ENCODE measurements at regions not wholly inside any gene's neighbourhood (a gene's known extent, or its start where the extent isn't known, plus 50 kb on each side); places are given as distances from the start of the nearest gene placed in this dataset.

GRCh38 chr2:34102339-34102738, 503.2 kb upstream of the FAM98A start (continued):
- no peak for TF ChIP-seq KDM4A (IDR thresholded peaks at IDR 0.05; ENCODE audit: low read depth, low read length, severe bottlenecking)
- no peak for TF ChIP-seq BACH1 (IDR thresholded peaks at IDR 0.05; ENCODE audit: low read length)
- no peak for TF ChIP-seq YY1 (IDR thresholded peaks at IDR 0.05; ENCODE audit: low read depth, low read length)
- TF ChIP-seq GTF2F1 (IDR thresholded peaks at IDR 0.05; ENCODE audit: borderline replicate concordance, low read depth, low read length), result no peak
- no peak for TF ChIP-seq TBP (IDR thresholded peaks at IDR 0.05; ENCODE audit: low read depth, low read length)

Measured in H1 (cell line).